ENCODE measurements at regions not wholly inside any gene's neighbourhood (a gene's known extent, or its start where the extent isn't known, plus 50 kb on each side); places are given as distances from the start of the nearest gene placed in this dataset.

DNA sequence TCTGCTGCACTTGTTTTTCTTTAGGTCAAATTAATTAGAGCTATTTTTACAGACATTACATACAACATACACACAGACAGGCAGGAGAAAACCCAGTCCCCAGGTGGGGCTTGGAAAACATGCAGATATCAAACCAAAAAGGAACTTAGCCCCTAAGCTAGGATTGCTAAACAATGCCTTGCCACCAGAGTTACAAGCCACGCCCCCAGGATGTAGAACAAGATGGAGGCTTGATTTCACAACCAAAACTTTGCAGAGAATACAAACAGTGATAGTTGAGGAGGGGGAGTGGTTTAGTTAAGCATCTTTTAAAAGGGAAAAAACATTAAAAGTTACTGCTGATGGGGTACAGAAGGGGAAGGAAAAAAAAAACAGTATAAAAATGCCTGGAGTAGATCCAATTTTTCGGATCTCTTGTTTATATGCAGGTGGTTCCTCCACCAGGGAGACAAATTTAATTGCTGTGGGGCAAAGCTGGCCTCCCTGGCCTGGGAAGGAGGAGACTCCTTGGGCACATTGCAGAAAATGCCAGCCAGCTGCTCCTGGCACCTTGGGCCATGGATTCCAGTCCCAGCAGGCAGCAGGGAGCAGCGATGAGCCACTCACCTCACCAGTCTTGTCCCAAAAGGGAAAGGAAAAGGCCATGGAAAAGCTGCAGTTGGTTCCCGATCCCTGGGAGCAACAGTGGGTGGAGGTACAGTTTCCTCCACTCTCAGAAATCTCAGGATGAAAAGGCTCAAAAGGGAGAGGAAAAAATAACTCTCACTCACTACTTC is 348.4 kb upstream of the REG3G start:
- H3K36me3 ChIP-seq: no peaks in the 10 kb centered on the region
- no peak overlapping the region for H3K27ac ChIP-seq
- DNase-seq: no peak
- H3K9me3 ChIP-seq: no peaks in the 10 kb centered on the region
- no peak overlapping the region for H3K4me3 ChIP-seq
- H3K27me3 ChIP-seq: no peaks in the 10 kb centered on the region
- no peaks in the 10 kb centered on the region for H3K4me1 ChIP-seq
- TF ChIP-seq POLR2A (IDR thresholded peaks at IDR 0.05): no peak
- TF ChIP-seq, protein P1, sequence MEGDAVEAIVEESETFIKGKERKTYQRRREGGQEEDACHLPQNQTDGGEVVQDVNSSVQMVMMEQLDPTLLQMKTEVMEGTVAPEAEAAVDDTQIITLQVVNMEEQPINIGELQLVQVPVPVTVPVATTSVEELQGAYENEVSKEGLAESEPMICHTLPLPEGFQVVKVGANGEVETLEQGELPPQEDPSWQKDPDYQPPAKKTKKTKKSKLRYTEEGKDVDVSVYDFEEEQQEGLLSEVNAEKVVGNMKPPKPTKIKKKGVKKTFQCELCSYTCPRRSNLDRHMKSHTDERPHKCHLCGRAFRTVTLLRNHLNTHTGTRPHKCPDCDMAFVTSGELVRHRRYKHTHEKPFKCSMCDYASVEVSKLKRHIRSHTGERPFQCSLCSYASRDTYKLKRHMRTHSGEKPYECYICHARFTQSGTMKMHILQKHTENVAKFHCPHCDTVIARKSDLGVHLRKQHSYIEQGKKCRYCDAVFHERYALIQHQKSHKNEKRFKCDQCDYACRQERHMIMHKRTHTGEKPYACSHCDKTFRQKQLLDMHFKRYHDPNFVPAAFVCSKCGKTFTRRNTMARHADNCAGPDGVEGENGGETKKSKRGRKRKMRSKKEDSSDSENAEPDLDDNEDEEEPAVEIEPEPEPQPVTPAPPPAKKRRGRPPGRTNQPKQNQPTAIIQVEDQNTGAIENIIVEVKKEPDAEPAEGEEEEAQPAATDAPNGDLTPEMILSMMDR (IDR thresholded peaks at IDR 0.05): no peak

DNA sequence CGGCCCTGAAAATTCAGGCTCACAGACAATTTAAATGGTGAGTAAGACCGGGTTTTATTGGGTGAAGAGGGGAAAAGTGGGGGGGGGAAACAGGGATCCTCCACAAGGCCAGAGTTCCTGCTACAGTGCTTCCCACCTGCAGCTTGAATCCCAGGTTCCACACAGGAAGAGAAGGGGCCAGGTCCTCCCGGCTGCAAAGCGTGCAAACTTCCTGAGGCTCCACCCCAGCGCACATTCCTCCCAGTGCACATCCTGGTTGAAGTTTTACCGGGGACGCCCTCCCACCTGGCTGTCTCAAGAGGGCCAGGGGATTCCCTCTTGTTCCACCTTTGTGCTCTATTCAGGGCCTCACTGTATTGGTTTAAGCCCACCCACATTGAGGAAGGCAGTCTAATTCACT is 347.7 kb upstream of the REG3G start:
- Histone ChIP-seq H3K9me3 (no peaks in the 10 kb centered on the region), H3K4me1 (no peaks in the 10 kb centered on the region), H3K4me3 (no peak overlapping the region), H3K36me3 (no peaks in the 10 kb centered on the region), H3K27ac (no peak overlapping the region), H3K27me3 (no peaks in the 10 kb centered on the region)
- no peak for DNase-seq
- no peak for TF ChIP-seq POLR2A (IDR thresholded peaks at IDR 0.05)
- TF ChIP-seq, protein P1 (IDR thresholded peaks at IDR 0.05): no peak

DNA sequence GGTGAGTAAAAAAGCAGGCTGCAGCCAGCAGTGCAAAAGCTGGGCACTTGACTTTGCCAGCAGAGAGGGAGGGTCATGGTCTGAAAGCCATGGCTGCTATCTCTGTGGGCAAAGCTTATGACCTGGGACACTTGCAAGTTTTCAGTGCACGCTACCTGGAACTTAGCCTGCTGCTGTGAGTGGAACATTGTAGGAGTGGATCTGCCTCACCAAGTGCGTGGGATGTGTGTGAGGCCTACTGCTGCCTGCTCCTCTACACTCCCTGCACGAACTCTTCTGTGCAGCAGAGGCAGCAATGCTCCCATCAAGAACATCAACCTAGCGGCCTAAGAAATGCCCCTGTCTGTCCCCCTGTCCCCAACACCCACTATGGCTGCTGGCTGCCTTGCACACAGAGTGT is 344.1 kb upstream of the REG3G start:
- no peak for DNase-seq
- TF ChIP-seq, protein P1 (IDR thresholded peaks at IDR 0.05): no peak
- TF ChIP-seq POLR2A (IDR thresholded peaks at IDR 0.05): no peak
- Histone ChIP-seq H3K27ac (no peak overlapping the region), H3K4me1 (no peaks in the 10 kb centered on the region), H3K36me3 (no peaks in the 10 kb centered on the region), H3K9me3 (no peaks in the 10 kb centered on the region), H3K27me3 (no peaks in the 10 kb centered on the region), H3K4me3 (no peak overlapping the region)

DNA sequence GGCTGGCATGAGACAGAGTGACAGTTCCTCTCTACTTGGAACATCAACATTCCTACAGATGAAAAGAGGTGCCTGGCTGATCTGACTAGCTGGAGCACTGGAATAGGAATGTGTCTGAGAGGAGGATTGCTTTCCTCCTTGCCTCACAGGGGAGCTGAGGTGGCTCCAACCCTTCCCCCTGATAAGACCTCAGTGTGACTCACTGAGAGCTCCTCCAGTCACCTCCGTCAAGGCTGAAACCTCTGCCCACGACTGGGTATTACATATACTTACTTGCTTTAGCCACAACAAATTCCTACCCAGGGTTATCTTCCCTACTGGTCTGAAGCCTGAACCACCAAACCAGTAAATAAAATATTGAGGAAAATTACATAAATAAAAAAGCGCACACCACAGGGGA is 342.7 kb upstream of the REG3G start:
- no peak for TF ChIP-seq POLR2A (IDR thresholded peaks at IDR 0.05)
- TF ChIP-seq, protein P1 (IDR thresholded peaks at IDR 0.05): no peak

DNA sequence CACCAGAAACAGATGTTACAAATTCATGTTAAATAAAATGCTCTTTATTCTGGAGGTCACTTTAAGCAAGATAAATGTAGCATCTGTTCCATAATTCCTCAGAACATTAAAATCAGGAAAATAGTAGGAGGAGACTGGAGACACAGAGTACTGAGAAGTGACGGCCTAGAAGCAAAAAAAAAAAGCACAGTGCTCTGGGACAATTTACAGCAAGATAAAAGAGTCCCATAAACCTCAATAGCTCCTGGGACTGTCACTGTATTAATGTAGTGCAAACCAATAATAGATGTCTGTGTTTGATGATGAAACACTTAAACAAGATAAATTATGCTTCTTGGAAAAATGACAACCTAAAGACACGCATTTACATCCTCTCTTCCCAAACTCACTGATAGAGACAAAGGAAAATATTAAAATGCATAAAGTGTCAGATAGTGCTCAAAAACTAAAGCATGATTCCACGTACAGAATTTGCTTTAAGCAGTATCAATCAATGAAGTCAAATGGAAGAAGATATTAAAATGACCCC is 338.8 kb upstream of the REG3G start:
- H3K27me3 ChIP-seq: no peaks in the 10 kb centered on the region
- H3K4me1 ChIP-seq: no peaks in the 10 kb centered on the region
- no peak overlapping the region for H3K4me3 ChIP-seq
- no peaks in the 10 kb centered on the region for H3K36me3 ChIP-seq
- TF ChIP-seq POLR2A (IDR thresholded peaks at IDR 0.05): no peak
- TF ChIP-seq, protein P1 (IDR thresholded peaks at IDR 0.05): no peak
- no peak for DNase-seq
- no peak overlapping the region for H3K27ac ChIP-seq
- no peaks in the 10 kb centered on the region for H3K9me3 ChIP-seq

More for the DNA sequence above, 342.7 kb upstream of the REG3G start:
- Histone ChIP-seq H3K4me1 (no peaks in the 10 kb centered on the region), H3K9me3 (no peaks in the 10 kb centered on the region), H3K27me3 (no peaks in the 10 kb centered on the region), H3K27ac (no peak overlapping the region), H3K36me3 (no peaks in the 10 kb centered on the region), H3K4me3 (no peak overlapping the region)
- DNase-seq: no peak
